ENCODE measurements at regions not wholly inside any gene's neighbourhood (a gene's known extent, or its start where the extent isn't known, plus 50 kb on each side); places are given as distances from the start of the nearest gene placed in this dataset.
A peak's percentile ranks its signal among the peaks of the same experiment; 100 is the strongest.

DNA sequence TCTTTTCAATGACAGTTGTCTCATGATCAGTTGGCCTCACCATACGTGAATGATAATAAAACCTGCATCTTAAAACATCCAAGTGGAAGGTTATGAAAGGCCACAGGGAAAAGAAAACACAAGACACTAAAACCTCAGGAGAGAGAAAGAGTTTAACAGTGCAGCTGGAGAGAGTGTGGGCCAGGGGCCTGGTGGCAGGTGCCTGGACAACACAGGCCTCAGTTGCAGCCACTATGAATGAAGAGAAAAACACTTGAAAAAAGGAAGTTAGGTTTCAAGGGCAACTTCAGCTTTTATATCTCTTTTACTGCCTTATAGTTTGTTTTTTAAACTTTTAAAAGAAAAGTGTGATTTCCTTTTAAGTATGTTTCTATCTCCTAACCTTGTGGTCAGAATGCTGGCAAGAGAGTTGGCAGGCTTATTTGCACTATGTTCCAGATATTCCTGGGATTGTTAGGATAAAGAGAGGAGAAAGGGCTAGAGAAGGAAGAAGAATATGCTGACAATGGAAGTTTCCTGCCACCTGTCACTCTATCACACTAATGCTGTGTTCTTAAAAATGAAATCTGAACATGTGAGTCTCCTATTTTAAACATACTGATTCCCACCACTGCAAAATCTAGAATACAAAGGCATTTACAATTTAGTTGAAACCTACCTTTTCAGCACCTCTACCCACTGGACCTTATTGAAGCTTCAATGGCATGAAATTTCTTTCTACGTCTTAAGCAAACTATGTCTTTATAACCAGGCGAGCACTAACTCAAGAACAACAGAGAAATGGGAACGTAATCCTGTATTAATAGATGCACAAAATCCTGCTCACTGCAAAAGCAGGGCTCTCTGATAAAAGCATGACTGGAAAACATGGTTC lies 222.4 kb downstream of the CD83 start:
- no peak for DNase-seq

DNA sequence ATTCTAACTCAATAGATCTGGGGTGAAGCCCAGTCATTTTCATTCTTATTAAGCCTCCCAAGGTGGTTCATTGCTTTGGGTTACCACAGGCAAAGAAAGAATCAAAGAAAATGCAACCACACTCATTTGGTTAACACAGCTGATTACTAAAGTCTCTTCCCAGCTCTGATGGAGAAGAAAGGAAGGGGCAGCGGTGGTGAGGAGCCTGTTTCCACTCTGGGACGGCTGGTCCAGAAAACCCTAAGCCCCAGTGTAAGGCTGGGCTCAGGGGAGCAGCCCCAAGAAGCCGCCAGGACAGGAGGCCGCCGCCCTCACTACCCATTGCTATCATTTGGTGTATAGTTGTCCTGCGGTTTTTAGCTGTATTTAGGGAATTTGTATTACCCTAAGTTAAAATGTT lies 226.9 kb downstream of the CD83 start:
- no peak for DNase-seq

DNA sequence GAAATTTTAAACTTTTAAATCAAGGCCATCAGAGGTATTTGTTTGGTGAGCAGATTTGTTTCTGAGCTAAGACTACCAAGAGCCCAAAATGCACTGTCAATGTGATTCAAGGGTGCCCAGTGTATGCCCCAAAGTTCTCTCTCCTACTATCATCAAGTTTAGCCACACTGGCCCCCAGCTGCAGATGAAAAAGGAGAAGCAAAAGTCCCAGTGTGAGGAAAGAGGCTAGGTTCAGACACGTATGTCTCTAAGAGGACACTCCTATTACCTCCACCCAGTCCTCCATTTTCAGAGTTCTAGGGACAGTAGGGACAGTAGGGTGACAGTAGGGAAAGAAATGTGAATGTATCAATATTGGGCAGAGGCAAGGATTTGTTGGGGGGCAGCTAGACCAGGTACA lies 230.8 kb downstream of the CD83 start:
- DNase-seq, result peak; percentile 34

DNA sequence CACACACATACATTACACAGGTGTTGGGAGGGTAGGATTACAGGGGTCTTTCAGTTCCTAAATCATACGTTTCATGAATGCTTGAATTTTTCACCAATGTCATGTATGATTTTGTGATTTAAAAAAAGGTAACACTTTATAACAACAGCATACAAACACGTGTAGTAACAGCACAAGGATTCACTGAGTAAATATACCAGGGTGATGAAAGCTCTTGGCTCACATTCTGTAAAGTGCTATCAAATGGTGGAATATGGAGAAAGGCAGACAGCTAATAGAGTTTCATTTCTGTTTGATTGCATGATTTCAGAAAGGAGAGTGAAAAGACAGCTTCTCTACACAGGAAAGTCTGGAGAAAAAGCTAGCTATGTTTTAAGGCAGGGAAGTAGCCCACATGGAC lies 231.9 kb downstream of the CD83 start:
- no peak for DNase-seq

DNA sequence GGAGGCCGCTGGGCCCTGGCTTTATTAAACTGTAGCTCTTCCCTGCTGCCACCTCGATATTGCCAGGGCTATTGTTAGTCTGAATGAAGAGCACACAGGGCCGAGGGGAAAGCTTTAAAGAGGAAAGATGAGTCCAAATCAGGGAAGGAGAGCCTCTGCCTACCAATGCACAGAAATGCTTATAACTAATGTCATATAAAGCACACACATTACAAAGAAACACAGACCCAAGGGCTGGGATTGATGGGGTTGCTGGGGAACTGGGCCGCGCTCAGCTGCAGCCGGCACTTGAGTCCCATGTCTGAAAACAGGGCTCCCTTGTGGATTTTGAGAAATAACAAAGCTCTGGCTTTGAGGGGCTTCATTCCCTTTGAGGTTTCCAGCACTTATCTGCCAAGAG lies 232.6 kb downstream of the CD83 start:
- DNase-seq, result no peak

DNA sequence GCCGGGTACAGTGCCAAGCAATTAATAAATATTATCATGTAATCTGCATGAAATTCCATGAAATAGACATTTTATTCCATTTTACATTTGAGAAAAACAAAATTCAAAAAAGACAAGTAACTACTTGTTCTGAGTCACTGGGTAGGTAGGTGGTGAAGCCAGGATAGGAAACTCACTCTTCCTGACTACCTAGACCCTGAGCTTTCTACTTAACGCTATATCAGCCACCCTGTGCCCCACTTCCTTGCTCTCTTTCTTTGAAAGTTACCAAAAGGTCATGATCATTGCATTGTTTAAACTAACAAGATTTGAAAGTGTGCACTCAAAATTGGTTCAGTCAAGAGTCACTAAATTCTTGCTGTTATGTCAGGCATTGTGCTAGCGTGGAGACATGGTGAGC lies 235.7 kb downstream of the CD83 start:
- DNase-seq, result no peak

DNA sequence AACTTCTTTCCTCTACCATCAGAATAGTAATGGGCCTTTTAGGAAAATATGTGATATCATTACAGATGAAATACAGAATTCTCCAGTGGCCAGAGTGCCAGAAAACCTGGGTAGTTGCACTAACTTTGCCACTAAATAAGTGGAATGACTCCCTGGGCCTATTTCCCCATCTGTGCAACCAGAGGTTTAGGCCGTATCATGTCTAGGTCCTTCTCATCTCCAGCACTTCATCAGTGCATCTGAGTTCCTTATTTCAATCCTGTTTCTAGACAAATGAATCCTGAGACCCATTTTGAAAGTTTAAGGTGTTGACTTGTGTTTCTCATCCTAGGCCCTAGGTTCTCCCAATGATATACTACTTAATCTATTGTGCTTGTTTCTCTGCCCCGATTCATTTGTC lies 236.2 kb downstream of the CD83 start:
- no peak for DNase-seq

DNA sequence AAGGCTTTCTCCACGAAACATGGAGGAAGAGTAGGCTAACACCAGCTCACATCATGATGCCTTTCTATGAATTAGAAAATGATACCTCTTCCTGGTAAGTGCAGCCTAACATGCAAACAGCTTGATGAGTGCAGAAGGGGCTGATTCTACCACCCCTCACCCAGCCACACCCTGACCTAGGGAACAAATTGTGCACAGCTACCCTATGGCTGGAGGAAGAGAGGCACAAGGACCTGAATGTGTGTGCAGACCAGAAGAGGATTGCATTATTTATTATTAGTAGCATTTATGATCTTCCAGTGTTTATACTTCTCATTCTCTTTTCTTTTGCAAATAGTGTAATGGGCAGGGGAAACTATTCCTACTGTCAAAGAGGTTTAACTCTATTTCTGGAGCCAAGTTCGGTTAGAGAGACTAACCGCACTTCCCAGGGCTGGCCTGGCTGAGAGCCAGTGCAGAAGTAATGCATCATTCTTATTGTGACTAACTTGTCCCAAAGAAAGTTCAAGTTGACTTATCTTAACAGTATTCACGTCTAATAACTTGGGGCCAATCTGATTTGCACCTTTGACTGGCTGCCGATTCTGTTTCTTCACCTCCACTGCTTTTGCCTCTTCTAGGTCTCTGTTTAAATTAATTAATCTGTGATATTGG lies 237.5 kb downstream of the CD83 start:
- DNase-seq, result peak; percentile 78

DNA sequence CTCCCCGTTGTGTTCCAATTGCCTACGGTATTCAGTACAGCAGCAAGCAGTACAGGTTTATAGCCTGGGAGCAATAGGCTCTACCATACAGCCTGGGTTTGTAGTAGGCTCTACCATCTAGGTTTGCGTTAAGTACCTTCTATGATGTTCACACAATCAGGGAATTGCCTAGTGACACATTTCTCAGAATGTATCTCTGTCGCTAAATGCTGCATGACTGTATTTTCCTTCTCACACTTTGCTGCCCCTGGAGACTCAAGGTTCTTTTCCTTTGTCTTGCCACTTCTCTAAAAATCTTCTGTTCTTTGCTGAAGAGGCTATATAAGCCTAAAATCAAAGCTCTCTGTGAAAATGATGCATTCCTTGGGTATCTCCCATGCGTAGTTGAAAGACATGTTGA lies 241.9 kb downstream of the CD83 start:
- DNase-seq, result no peak

DNA sequence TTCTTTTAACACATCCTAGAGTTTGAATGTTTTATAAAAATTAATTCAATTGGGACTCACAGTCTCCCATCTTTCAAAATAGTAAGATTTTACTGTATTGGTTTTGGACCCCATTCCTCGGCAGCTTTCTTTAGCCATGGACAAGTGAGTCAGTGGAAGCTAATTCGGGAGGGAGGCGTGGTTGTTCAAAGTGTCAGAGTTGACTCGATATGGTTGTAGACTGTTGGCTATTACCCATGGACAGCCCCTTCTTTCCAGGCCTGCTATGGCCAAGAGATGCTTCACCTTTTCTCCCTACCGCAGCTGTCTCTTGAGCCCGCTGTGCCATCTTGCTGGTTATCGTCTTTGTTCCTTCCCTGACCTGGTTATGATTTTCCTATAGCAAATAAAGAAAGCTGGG lies 243.0 kb downstream of the CD83 start:
- DNase-seq, result no peak

DNA sequence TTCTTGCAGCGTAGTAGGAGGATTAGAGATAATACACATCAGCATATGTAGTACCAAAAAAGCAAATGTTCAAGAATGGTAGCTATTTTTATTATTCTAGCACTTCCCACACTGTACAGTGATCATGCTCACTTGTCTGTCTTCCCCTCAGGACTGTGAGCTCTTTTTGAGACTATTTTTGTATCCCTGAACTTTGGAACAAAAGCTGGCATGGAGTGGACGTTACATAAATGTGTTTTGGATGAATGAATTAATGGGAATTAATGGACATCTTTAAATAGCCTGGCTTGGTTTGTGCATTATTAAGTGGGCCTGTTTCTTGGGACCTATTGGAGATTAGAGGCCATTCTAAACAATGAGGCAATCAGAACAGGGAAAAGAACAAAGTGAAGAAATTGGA lies 243.7 kb downstream of the CD83 start:
- DNase-seq, result no peak

DNA sequence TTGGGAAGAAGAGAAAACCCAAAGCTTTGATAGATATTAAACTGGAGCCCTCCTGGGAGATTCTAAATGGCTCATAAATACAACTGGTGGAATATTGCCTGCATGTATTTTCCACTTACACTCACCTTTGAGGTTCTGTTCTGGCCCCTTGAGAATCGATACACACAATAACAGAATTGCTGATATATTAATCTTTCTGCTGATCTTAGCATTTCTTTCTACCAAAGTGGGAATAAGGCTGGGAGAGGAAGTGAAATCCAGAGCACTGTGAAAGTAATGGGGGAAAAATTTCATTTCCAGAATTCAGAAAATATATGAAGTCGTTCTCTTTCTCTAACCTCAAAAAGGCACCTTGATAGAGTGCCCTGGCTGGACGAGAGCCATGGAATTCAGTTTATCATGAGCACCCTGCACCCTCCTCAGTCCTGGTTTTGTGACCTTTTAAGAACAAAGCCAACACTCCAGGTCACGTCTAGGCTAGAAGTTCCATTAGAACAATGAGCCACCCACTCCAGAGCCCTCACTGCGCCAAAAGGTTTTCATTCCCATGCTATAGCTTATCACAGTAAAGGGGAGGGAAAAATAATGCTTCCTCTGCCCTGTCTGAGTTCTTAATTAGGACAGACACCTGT lies 244.5 kb downstream of the CD83 start:
- no peak for DNase-seq

DNA sequence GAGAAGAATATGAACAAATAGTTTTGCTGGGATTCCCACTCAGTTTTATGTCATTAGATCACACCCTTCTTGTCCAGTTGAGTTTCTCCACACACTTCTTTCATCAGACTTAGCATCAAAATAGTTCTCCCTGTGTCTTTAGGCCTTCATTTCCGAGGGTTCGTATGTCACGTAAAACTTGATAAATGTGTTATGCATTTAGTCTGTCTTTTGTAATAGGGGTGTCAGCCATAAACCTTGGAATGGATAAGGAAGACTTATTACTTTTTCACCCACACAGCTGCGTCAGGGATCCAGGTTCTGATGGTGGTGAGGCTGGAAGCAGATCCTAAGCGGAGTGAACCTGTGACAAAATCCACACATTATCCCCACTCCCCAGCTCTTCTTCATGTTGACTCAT lies 246.8 kb downstream of the CD83 start:
- DNase-seq, result no peak

DNA sequence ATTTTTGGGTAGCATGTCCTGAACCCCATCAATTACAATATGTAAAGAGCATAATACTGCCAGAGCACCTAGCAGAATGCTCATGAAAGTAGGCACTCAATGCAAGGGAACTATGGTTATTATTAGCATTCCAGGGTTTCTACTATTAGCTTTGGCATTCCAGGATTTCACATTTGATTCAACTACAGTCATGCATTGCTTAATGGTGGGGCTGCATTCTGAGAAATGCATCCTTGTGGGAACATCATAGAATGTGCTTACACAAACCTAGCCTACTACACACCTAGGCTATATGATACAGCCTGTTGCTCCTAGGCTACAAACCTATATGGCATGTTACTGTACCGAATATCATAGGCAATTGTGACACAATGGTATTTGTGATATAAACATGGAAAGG lies 247.8 kb downstream of the CD83 start:
- no peak for DNase-seq

DNA sequence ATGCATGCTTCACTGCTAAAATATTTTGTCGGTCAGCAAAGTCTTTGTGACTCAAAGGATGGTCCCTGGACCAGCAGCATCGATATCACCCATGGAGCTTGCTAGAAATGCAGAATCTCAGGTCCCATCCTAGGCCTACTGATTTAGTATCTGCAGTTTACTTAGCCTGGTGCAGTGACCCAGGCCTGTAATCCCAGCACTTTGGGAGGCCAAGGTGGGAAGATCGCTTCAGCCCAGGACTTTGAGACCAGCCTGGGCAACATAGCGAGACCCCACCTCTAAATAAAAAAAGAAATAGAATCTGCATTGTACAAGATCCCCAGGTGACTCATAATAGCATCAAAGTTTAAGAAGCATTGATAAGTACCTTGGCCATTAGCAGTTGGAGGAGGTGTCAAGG lies 248.7 kb downstream of the CD83 start:
- no peak for DNase-seq

DNA sequence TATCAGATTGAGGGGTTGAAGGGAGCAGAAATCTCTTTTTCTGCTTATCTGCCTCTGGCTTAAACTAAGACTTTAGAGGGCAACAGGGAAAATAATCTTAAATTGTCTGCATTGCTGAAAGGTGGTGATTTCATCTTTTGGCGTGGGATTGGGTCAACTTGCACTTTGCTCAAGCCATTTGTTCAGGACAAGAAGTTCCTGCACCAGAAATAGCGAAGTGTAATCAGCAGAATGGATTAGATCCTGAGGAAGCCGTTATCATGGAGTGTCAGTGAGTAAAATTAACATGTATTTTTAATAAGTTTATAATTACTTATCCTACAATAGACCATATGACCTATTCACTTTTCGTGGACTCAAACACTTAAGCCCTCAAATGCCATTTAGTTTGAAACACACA lies 249.3 kb downstream of the CD83 start:
- DNase-seq, result no peak

DNA sequence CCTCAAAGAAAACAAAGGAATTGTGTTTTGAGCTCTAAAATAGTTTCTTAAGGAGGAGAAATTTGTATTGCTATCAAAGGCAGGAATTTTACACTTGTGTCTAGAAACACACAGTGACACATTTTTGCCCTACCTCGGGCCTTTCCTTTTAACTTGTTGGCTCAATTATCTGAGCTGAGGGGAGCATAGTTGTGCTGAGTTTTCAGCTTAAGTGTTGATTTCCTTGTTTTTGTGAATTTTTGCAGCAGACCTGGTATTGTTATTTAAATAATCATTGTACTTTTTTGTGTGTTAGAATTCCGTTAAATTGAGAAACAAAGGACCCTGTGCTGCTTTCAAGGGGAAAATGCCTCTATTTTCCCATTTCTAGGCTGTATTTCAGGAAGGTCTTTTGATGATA lies 249.7 kb downstream of the CD83 start:
- no peak for DNase-seq

DNA sequence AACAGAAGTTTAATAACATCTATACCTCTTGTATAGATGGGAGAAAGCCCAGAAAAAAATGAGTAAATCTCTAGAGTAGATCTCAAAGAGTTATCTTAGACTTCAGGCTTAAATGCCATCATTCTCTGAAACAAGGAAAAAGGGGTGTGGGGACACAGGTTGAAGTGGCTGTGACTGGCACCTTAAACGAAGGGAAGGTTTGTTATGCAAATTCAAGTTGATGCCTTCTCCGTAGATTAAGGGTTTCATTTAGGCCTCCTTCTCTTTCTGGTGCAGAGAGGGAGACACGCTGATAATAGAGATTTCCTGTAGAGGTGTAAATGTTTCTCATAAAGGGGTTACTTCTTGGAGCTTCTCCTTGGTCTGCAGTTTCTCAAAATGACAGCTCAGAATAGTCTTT lies 252.1 kb downstream of the CD83 start:
- no peak for DNase-seq

DNA sequence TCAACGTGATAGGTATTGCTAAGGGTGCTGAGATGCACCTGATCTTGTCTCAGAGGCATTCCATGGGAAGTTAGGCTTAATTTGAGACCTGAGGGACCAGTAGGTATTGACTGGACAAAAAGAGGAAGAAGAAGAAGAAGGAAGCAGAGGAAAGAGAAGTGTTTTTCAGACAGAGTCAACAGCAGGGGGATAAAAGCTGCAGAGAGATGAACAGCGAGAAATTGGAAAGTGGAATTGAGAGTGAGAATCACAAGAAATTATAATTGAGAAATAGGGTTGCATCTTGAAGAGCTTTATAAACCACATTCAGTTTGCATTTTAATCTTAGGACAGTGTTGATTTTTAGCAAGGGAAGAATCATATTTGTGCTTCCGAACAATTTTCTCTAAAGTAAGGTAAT lies 254.0 kb downstream of the CD83 start:
- DNase-seq, result peak; percentile 59

DNA sequence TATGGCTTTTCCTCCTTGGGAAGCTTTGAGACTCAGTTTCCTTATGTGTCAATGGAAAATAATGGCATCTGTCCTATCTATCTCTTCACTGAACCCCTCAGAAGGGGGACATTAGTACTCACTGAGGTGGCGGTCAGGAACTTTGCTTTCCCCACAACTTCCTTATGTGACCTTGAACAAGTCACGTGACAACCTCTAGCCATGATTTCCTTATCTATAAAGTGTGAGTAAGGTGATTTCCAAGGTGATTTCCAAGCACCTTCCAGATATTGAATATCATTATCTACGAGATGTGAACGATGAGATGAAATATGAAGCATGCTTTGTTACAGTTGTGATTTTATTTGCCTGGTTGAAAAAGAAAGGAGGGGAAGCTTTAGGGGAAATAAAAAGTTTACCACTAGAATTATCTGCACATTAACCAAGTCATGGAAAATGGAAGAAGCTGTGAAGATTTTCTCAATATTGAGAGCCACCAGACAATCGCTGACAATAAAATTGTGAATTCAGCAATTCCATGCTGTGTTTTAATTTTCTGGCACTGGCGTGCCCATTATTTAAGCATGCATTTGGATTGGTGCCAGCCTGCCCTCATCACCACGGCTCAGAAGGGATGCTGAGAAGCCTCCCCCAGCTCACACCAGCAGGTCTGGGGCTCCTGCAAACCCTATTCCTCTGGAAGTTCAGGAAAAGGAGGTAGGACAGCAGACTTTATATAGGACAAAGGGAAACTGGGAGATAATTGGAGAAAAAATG lies 255.3 kb downstream of the CD83 start:
- DNase-seq, result no peak

DNA sequence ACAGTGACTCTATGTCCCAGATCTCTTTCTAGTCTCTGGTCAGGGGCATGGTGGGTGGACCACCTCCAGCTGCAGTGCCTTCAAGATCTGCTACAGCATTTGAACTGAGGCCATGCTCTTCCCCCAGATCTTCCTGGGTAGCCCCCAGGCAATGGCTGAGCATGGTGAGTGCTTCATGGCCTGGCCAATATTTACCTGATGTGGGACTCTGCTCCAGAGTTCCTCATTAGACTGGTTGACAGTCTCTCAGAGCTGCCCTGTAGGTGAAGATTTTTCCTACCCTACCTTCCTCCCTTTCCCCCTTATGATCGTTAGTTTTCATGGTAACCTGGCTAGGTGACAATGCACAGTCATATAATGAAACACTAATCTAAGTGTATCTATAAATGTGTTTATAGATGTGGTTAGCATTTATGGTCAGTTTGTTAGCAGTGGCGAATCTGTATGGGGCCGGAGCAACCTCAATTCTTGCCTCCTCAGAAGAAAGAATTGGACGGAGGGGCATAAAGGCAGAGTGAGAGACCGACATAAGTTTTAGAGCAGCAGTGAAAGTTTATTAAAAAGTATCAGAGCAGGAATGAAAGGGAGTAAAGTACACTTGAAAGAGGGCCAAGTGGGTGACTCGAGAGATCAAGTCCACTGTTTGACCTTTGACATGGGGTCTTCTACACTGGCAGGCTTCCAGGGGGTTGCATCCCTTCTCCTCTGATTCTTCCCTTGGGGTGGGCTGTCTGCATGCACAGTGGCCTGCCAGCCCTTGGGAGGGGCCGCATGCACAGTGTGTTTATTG lies 256.3 kb downstream of the CD83 start:
- DNase-seq, result no peak

DNA sequence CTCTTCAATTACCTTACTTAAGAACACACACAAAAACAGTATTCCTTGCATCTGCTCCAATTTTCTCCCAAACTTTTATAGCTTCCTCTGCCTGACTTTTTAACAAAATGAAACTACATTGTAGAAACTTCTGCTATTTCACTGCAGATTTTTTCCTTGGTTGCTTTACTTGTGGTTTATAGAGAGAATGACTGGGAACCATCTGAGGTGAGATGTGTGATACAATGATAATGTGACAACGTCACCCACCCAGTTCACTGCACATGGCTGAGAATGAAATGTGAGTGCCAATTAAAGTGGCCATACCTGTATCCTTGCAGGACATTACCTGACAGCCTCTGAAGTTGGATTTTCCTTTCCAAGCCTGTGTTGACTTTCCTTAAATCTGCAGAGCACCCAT lies 258.4 kb downstream of the CD83 start:
- DNase-seq, result peak; percentile 56

DNA sequence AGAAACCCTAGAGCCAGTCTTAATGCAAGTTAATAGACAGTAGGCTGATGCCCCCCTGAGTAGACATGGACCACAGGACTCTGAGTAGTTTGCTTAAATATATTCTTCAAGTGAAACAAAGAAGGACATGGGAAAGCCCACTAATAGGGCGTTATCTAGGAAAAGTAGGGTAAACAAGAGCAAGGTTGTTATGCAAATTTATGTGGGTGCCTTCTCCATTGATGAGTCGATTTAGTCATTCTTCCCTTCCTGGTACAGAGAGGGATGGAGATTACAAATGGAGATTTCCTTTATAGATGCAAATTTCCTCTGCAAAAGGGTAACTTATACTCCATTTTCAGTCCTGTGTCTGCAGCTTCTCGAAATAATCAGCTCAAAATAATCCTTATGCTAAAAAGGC lies 262.0 kb downstream of the CD83 start:
- peak; percentile 19 for DNase-seq

Measured in suppressor macrophage treated with lipopolysaccharide for 4 hours (primary cell).